Vagina (tissue), 2 donors: ENCODE measurements at regions not wholly inside any gene's neighbourhood (a gene's known extent, or its start where the extent isn't known, plus 50 kb on each side); places are given as distances from the start of the nearest gene placed in this dataset.

Experiments used
- CTCF ChIP-seq, 3 experiments: fragments of 450-650 bp in 2 of 3; fragments of 200-600 bp in 1 of 3; sonication (generic) in 1 of 3; IDR thresholded peaks; one replicate each; pipeline ENCODE4 v1.5.1; 2017 to 2019; ENCODE audit warnings: antibody characterized with exemption in 3 of 3, mild to moderate bottlenecking in 2 of 3, moderate library complexity in 2 of 3
- POLR2A ChIP-seq, 2 donors: fragments of 450-650 bp; IDR thresholded peaks; one replicate each; pipeline ENCODE4 v1.6.1; 2017; ENCODE audit warnings: antibody characterized with exemption in 2 of 2, mild to moderate bottlenecking in 2 of 2, moderate library complexity in 2 of 2

GRCh38 chrX:50978920-50979682, 68.6 kb downstream of the BMP15 start:
- TF ChIP-seq CTCF (IDR thresholded peaks at IDR 0.05) (no peak), POLR2A (IDR thresholded peaks at IDR 0.05) (no peak)
